ENCODE measurements at regions not wholly inside any gene's neighbourhood (a gene's known extent, or its start where the extent isn't known, plus 50 kb on each side); places are given as distances from the start of the nearest gene placed in this dataset.

DNA sequence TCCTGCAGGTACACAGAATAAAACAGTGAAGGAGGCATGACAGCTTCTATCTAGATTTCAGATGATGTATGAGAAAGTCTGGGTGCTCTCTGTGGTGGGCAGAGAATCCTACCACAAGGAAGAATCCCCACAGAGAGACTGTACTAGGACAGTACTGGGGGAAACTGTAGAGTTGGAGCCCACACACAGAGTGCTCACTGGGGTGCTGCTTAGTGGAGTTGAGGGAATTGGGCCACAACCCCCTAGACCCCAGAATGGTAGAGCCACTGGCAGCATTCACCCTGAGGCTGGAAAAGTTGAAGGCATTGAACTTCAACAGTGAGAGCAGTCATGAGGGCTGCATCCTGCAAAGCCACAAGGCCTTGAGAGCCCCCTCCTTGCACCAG lies 62.2 kb upstream of the TNFRSF21 start:
- Histone ChIP-seq H3K36me3 (replicated peaks in 1 of 2; ENCODE audit: control insufficient read depth in 1 of 2, insufficient read depth in 2 of 2, low read length in 2 of 2) (no peaks in the 10 kb centered on the region), H2AFZ (ENCODE audit: low read length) (no peak overlapping the region), H3K27me3 (ENCODE audit: control insufficient read depth in 1 of 2, insufficient read depth in 2 of 2, low read length in 2 of 2) (peaks cover 0 to 5% of the 10 kb centered on the region in 2 experiments; a peak in 1 of 5 replicates), H3K9ac (ENCODE audit: insufficient read depth, low read depth, low read length) (no peak overlapping the region), H4K20me1 (ENCODE audit: insufficient read depth, low read length) (no peaks in the 10 kb centered on the region), H3K79me2 (ENCODE audit: insufficient read depth, low read length) (no peaks in the 10 kb centered on the region), H3K27ac (ENCODE audit: extremely low read length, insufficient read depth, low read length) (no peak overlapping the region), H3K4me1 (ENCODE audit: insufficient read depth, low read length) (peaks cover 4% of the 10 kb centered on the region; the same call in 1 of the 2 replicates), H3K4me2 (ENCODE audit: low read depth, low read length) (no peak overlapping the region), H3K9me3 (ENCODE audit: low read length) (no peaks in the 10 kb centered on the region), H3K4me3 (replicated peaks in 1 of 3; ENCODE audit: insufficient read depth in 1 of 3, low read depth in 2 of 3, low read length in 3 of 3) (no peak overlapping the region)
- in situ Hi-C loops (cut with HindIII; ENCODE audit: extremely low pct_ligation_motif_present, low pct_unique_long_range_greater_than_20kb), result no loop called here
- intact Hi-C loops (cut with micrococcal nuclease; ENCODE audit: unreplicated experiment), result no loop called here
- BruUV-seq (replicated peaks), result no TSS peak
- no peak for DNase-seq (ENCODE audit: low spot score)
- no peak for FAIRE-seq
- TF ChIP-seq ZNF749 (CRISPR knock-in tag; IDR thresholded peaks at IDR 0.05; ENCODE audit: borderline replicate concordance), result 0 out of 2 replicates have a peak, but pooled peaks have one; percentile 25
- TF ChIP-seq, protein P1, sequence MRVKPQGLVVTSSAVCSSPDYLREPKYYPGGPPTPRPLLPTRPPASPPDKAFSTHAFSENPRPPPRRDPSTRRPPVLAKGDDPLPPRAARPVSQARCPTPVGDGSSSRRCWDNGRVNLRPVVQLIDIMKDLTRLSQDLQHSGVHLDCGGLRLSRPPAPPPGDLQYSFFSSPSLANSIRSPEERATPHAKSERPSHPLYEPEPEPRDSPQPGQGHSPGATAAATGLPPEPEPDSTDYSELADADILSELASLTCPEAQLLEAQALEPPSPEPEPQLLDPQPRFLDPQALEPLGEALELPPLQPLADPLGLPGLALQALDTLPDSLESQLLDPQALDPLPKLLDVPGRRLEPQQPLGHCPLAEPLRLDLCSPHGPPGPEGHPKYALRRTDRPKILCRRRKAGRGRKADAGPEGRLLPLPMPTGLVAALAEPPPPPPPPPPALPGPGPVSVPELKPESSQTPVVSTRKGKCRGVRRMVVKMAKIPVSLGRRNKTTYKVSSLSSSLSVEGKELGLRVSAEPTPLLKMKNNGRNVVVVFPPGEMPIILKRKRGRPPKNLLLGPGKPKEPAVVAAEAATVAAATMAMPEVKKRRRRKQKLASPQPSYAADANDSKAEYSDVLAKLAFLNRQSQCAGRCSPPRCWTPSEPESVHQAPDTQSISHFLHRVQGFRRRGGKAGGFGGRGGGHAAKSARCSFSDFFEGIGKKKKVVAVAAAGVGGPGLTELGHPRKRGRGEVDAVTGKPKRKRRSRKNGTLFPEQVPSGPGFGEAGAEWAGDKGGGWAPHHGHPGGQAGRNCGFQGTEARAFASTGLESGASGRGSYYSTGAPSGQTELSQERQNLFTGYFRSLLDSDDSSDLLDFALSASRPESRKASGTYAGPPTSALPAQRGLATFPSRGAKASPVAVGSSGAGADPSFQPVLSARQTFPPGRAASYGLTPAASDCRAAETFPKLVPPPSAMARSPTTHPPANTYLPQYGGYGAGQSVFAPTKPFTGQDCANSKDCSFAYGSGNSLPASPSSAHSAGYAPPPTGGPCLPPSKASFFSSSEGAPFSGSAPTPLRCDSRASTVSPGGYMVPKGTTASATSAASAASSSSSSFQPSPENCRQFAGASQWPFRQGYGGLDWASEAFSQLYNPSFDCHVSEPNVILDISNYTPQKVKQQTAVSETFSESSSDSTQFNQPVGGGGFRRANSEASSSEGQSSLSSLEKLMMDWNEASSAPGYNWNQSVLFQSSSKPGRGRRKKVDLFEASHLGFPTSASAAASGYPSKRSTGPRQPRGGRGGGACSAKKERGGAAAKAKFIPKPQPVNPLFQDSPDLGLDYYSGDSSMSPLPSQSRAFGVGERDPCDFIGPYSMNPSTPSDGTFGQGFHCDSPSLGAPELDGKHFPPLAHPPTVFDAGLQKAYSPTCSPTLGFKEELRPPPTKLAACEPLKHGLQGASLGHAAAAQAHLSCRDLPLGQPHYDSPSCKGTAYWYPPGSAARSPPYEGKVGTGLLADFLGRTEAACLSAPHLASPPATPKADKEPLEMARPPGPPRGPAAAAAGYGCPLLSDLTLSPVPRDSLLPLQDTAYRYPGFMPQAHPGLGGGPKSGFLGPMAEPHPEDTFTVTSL (CRISPR knock-in tag; IDR thresholded peaks at IDR 0.05; ENCODE audit: borderline replicate concordance), result no peak
- ATAC-seq, result peak; percentile 58
- ChIA-PET CTCF (ENCODE audit: low intra/inter-chr PET ratio, low total read pairs) (no interaction called here), POLR2A (no interaction called here)

DNA sequence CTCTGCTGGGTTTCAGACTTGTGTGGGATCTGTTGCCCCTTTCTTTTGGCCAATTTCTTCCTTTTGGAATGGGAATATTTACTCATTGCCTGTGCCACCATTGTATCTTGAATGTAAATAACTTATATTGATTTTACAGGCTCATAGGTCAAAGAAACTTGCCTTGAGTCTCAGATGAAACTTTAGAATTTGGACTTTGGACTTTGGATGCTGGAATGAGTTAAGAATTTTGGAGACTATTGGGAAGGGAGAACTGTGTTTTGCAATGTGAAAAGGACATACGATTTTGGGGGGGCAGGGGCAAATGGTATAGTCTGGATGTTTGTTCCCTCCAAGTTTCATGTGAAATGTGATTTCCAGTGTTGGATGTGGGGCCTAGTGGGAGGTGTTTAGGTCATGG lies 62.6 kb upstream of the TNFRSF21 start:
- no peaks in the 10 kb centered on the region for H3K9me3 ChIP-seq (ENCODE audit: low read length)
- no peak overlapping the region for H2AFZ ChIP-seq (ENCODE audit: low read length)
- H3K4me1 ChIP-seq (ENCODE audit: insufficient read depth, low read length), result peaks cover 4% of the 10 kb centered on the region; the same call in 1 of the 2 replicates
- FAIRE-seq (no peak), ATAC-seq (no peak), DNase-seq (ENCODE audit: low spot score) (no peak)
- H3K36me3 ChIP-seq (replicated peaks in 1 of 2; ENCODE audit: control insufficient read depth in 1 of 2, insufficient read depth in 2 of 2, low read length in 2 of 2), result no peaks in the 10 kb centered on the region
- H3K27me3 ChIP-seq (ENCODE audit: control insufficient read depth in 1 of 2, insufficient read depth in 2 of 2, low read length in 2 of 2), result peaks cover 0 to 6% of the 10 kb centered on the region in 2 experiments; a peak in 1 of 5 replicates
- H3K4me2 ChIP-seq (ENCODE audit: low read depth, low read length), result no peak overlapping the region
- no peak for TF ChIP-seq ZSCAN20 (CRISPR knock-in tag; IDR thresholded peaks at IDR 0.05; ENCODE audit: borderline replicate concordance)
- TF ChIP-seq NCOR1 (IDR thresholded peaks at IDR 0.05; ENCODE audit: borderline replicate concordance, low read length), result peak; percentile 55; the same call in 1 of the 2 replicates
- TF ChIP-seq HNF4A (CRISPR knock-in tag; IDR thresholded peaks at IDR 0.05), result peak; percentile 45; the same call in 1 of the 2 replicates
- TF ChIP-seq CHD4 (IDR thresholded peaks at IDR 0.05; ENCODE audit: borderline replicate concordance, low read length), result no peak
- intact Hi-C loops (cut with micrococcal nuclease; ENCODE audit: unreplicated experiment) (no loop called here), in situ Hi-C loops (cut with HindIII; ENCODE audit: extremely low pct_ligation_motif_present, low pct_unique_long_range_greater_than_20kb) (no loop called here)
- H3K4me3 ChIP-seq (replicated peaks in 1 of 3; ENCODE audit: insufficient read depth in 1 of 3, low read depth in 2 of 3, low read length in 3 of 3), result no peak overlapping the region
- no peaks in the 10 kb centered on the region for H4K20me1 ChIP-seq (ENCODE audit: insufficient read depth, low read length)
- 13% methylated on average over 1 of the region's 1 CpG for WGBS (ENCODE audit: low lambda C conversion rate)
- H3K27ac ChIP-seq (ENCODE audit: extremely low read length, insufficient read depth, low read length), result no peak overlapping the region
- POLR2A ChIA-PET, result no interaction called here
- H3K79me2 ChIP-seq (ENCODE audit: insufficient read depth, low read length), result no peaks in the 10 kb centered on the region
- CTCF ChIA-PET (ENCODE audit: low intra/inter-chr PET ratio, low total read pairs), result no interaction called here
- BruUV-seq (replicated peaks), result no TSS peak
- H3K9ac ChIP-seq (ENCODE audit: insufficient read depth, low read depth, low read length), result no peak overlapping the region

Data from HepG2 (cell line).